DND-41 (cell line): ENCODE measurements at regions not wholly inside any gene's neighbourhood (a gene's known extent, or its start where the extent isn't known, plus 50 kb on each side); places are given as distances from the start of the nearest gene placed in this dataset.

Source experiments
- ATAC-seq: fragments of 200-7000 bp; cut with Tn5 transposase; 3 replicates; pipeline ENCODE4 v1.9.1; 2021; ENCODE audit warnings: low read depth; ENCODE audit not compliant: insufficient read depth
- DNase-seq: peaks from one replicate; pipeline ENCODE4 v3.0.0-alpha.2; 2020
- H2AFZ ChIP-seq: 2 replicates; pipeline ENCODE4 v1.6.0; 2012; ENCODE audit warnings: low read depth, low read length
- H3K27ac ChIP-seq: 2 replicates; pipeline ENCODE4 v1.5.1; 2012; ENCODE audit warnings: low read length, inconsistent platforms
- H3K27me3 ChIP-seq: fragments of 200-600 bp; sonication (generic); 2 replicates; pipeline ENCODE4 v1.6.0; 2012; ENCODE audit warnings: low read length, mild to moderate bottlenecking, inconsistent platforms; ENCODE audit not compliant: insufficient read depth, poor library complexity
- H3K36me3 ChIP-seq: 2 replicates; pipeline ENCODE4 v1.5.1; 2012; ENCODE audit warnings: low read length, inconsistent platforms; ENCODE audit not compliant: insufficient read depth
- H3K4me1 ChIP-seq: 2 replicates; pipeline ENCODE4 v1.5.1; 2012; ENCODE audit warnings: mild to moderate bottlenecking, low read length; ENCODE audit not compliant: insufficient read depth
- H3K4me2 ChIP-seq: 2 replicates; pipeline ENCODE4 v1.6.0; 2012; ENCODE audit warnings: mild to moderate bottlenecking, moderate library complexity, low read length, inconsistent platforms; ENCODE audit not compliant: insufficient read depth
- H3K4me3 ChIP-seq, 2 experiments: fragments of 200-600 bp in 1 of 2; shearing (Covaris generic) in 1 of 2; 2 replicates each; pipeline ENCODE4 v1.5.1; 2012 to 2016; ENCODE audit warnings: inconsistent platforms in 2 of 2, low read length in 2 of 2, mild to moderate bottlenecking in 2 of 2, low read depth in 1 of 2, moderate library complexity in 1 of 2
- H3K79me2 ChIP-seq: 2 replicates; pipeline ENCODE4 v1.6.0; 2012; ENCODE audit warnings: low read length, inconsistent platforms; ENCODE audit not compliant: insufficient read depth
- H3K9ac ChIP-seq: 2 replicates; pipeline ENCODE4 v1.6.0; 2012; ENCODE audit warnings: low read depth, mild to moderate bottlenecking, inconsistent platforms, low read length, moderate library complexity
- H3K9me3 ChIP-seq: 2 replicates; pipeline ENCODE4 v1.5.1; 2012; ENCODE audit warnings: low read length, moderate library complexity, mild to moderate bottlenecking, inconsistent platforms; ENCODE audit not compliant: insufficient read depth, severe bottlenecking
- H4K20me1 ChIP-seq: 2 replicates; pipeline ENCODE4 v1.6.0; 2012; ENCODE audit warnings: low read length; ENCODE audit not compliant: insufficient read depth
- EZH2 ChIP-seq: IDR thresholded peaks from 3 replicates; pipeline ENCODE4 v1.6.1; 2012; ENCODE audit warnings: borderline replicate concordance, low read depth, mild to moderate bottlenecking, moderate library complexity, low read length, inconsistent platforms; ENCODE audit not compliant: severe bottlenecking
- TF ChIP-seq, protein P1 (sequence below): IDR thresholded peaks from 2 replicates; pipeline ENCODE4 v1.5.1; 2012; ENCODE audit warnings: borderline replicate concordance, low read length, moderate library complexity, mild to moderate bottlenecking; ENCODE audit not compliant: poor library complexity, severe bottlenecking; ENCODE audit errors: extremely low read depth

DNA sequence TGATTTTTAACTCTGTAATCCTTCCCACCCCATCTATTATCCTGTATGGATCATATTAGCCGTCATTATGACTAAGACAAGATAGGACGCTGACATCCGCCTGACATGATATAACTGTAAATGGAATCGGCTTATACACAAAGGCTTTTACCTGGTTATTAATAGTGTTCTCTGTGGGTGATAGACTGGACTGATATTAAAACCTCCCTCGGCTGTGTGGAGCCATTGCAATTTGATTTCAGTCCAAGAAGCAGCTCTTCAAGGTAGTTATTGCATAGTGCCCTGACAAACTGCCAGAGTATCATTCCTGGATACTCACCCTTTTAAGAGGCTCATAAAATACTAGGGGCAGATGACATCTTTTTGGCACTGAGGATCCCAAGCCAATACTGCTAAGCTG lies 226.1 kb upstream of the HNRNPA3 start:
- Histone ChIP-seq H3K9ac (no peak overlapping the region), H3K27me3 (peaks cover 13% of the 10 kb centered on the region), H4K20me1 (no peaks in the 10 kb centered on the region), H3K79me2 (no peaks in the 10 kb centered on the region), H3K4me3 (no peak overlapping the region), H3K27ac (no peak overlapping the region), H2AFZ (no peak overlapping the region), H3K36me3 (no peaks in the 10 kb centered on the region), H3K4me2 (no peak overlapping the region), H3K4me1 (no peaks in the 10 kb centered on the region), H3K9me3 (no peaks in the 10 kb centered on the region)
- no peak for TF ChIP-seq EZH2
- TF ChIP-seq, protein P1, sequence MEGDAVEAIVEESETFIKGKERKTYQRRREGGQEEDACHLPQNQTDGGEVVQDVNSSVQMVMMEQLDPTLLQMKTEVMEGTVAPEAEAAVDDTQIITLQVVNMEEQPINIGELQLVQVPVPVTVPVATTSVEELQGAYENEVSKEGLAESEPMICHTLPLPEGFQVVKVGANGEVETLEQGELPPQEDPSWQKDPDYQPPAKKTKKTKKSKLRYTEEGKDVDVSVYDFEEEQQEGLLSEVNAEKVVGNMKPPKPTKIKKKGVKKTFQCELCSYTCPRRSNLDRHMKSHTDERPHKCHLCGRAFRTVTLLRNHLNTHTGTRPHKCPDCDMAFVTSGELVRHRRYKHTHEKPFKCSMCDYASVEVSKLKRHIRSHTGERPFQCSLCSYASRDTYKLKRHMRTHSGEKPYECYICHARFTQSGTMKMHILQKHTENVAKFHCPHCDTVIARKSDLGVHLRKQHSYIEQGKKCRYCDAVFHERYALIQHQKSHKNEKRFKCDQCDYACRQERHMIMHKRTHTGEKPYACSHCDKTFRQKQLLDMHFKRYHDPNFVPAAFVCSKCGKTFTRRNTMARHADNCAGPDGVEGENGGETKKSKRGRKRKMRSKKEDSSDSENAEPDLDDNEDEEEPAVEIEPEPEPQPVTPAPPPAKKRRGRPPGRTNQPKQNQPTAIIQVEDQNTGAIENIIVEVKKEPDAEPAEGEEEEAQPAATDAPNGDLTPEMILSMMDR = no peak
- ATAC-seq = no peak
- no peak for DNase-seq

- Histone ChIP-seq H3K4me1 (no peaks in the 10 kb centered on the region), H3K4me2 (no peak overlapping the region), H3K4me3 (no peak overlapping the region), H3K36me3 (no peaks in the 10 kb centered on the region), H3K27ac (no peak overlapping the region), H2AFZ (no peak overlapping the region), H3K79me2 (no peaks in the 10 kb centered on the region), H4K20me1 (no peaks in the 10 kb centered on the region), H3K9me3 (no peaks in the 10 kb centered on the region), H3K27me3 (peaks cover 6% of the 10 kb centered on the region), H3K9ac (no peak overlapping the region)
- ATAC-seq = no peak
- TF ChIP-seq EZH2 = no peak
- TF ChIP-seq, protein P1 = no peak
- DNase-seq = no peak
Measured at GRCh38 chr2:176991411-176991810, 221.2 kb upstream of the HNRNPA3 start.

- TF ChIP-seq, protein P1 = no peak
- no peak for TF ChIP-seq EZH2
- Histone ChIP-seq H2AFZ (no peak overlapping the region), H4K20me1 (no peaks in the 10 kb centered on the region), H3K4me2 (no peak overlapping the region), H3K9me3 (no peaks in the 10 kb centered on the region), H3K4me3 (no peak overlapping the region), H3K9ac (no peak overlapping the region), H3K27me3 (no peaks in the 10 kb centered on the region), H3K79me2 (no peaks in the 10 kb centered on the region), H3K36me3 (no peaks in the 10 kb centered on the region), H3K27ac (no peak overlapping the region), H3K4me1 (no peaks in the 10 kb centered on the region)
- ATAC-seq (no peak), DNase-seq (no peak)
Measured at GRCh38 chr2:176997074-176997791, 215.4 kb upstream of the HNRNPA3 start.
